ENCODE measurements at regions not wholly inside any gene's neighbourhood (a gene's known extent, or its start where the extent isn't known, plus 50 kb on each side); places are given as distances from the start of the nearest gene placed in this dataset.
"Not testable (repeated sequence)": the region's sequence is repeated elsewhere in the genome, so short reads cannot be mapped to it uniquely, and the experiment has no call there.

- DNase-seq (ENCODE audit: low read depth, low spot score) = no peak
Observed at GRCh38 chr4:66298569-66298968, 628.3 kb upstream of the EPHA5 start.

- no peak for DNase-seq (ENCODE audit: low read depth, low spot score)
Observed at GRCh38 chr4:66297703-66298102, 627.4 kb upstream of the EPHA5 start.

- DNase-seq (ENCODE audit: low read depth, low spot score) = peak; percentile 50
Observed at GRCh38 chr4:66294638-66295037, 624.3 kb upstream of the EPHA5 start.

DNA sequence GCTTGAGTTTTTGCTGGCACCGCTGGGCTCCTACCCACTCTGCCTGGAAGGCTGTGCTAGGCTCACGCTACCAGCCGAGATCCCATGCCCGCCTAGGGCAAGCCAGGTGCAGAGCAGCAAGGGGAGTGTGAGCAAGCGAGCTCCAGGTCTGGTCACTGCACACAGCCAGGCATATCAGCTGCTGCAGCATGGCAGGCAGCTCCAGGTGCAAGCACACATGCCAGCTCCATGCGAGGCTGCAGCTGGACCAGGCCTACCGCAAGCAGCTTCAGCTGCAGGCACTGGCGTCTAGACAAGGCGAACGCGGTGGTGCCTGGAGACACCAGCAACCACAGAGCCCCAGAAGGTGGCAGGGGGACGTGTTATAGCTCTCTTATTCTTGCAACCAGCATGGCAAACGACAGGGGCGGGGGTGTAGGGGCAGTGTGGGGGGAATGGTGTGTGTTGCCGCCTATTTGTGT lies 614.7 kb upstream of the EPHA5 start:
- DNase-seq (ENCODE audit: low read depth, low spot score) = no peak

- DNase-seq (ENCODE audit: low read depth, low spot score) = no peak
Observed at GRCh38 chr4:66279084-66279483, 608.8 kb upstream of the EPHA5 start.

GRCh38 chr4:66275411-66276038 lies 605.2 kb upstream of the EPHA5 start:
- peak; percentile 69 for DNase-seq (ENCODE audit: low read depth, low spot score)

- no peak for DNase-seq (ENCODE audit: low read depth, low spot score)
Observed at GRCh38 chr4:66273110-66273509, 602.8 kb upstream of the EPHA5 start.

GRCh38 chr4:66270356-66270755 lies 600.1 kb upstream of the EPHA5 start:
- DNase-seq (ENCODE audit: low read depth, low spot score) = peak; percentile 12

DNA sequence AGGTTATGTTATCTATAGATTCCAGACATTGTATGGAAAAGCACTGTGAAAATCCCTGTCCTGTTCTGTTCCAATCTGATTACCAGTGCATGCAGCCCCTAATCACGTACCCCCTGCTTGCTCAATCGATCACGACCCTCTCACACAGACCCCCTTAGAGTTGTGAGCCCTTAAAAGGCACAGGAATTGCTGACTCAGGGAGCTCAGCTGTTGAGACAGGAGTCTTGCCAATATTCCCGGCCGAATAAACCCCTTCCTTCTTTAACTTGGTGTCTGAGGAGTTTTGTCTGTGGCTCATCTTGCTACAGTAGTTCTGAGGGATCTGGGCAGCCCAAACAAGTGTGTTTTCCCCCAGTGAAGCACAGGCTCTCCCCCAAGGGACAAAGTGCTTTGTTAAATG lies 596.3 kb upstream of the EPHA5 start:
- not testable (repeated sequence) for DNase-seq (ENCODE audit: low read depth, low spot score)

DNA sequence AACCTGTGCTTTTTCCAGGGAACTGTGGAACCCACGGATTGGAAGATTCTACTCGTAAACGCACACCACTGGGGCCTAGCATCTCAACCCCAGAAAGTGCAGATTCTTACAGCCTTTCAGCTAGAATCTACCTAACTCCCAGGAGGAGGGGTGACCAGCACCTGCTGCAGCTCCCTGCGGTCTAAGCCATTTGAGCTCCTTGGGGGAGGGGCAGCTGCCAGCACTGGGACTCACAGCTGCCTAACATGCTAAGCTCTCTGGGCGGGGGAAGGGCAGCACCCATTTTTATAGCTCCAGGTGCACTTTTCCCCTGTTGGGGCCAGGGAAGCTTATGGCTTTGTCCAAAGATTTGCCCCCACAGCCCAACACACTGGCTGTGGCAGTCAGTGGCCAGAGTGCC lies 595.7 kb upstream of the EPHA5 start:
- DNase-seq (ENCODE audit: low read depth, low spot score) = no peak

DNA sequence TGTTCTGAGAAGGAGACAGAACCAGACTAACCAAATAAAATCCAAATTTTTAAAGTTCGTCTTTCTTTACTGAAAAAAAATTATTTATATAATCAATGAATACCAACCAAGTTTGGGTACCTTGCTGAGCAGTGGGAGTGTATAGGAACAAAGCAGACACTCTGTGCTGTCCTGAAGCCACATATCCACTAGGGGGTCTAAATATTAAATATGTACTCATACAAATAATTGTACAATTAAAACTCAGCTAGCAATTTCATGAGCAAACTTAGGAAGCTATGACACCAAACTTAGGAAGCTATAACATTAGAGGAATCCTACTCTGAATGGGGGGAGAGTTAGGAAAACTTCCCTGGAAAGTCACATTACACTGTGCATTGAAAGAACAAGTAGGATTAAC lies 582.0 kb upstream of the EPHA5 start:
- no peak for DNase-seq (ENCODE audit: low read depth, low spot score)

GRCh38 chr4:66246643-66247042 lies 576.4 kb upstream of the EPHA5 start:
- DNase-seq (ENCODE audit: low read depth, low spot score) = no peak

DNA sequence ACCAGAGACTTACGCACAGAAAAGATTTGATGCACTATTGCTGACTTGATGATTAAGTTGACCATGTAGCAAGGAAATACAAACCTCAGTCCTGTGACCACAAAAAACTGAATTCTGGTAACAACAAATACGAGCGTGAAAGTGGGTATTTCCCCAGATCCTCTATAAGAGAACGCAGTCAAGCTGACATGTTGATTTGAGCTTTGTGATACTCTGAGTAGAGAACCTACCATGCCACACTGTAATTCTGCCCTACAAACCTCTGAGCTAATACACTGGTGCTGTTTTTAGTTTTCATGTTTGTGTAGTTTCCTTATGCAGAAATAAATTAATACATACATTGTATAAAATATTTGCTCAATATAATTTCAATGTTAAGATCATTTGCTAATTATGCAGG lies 565.6 kb upstream of the EPHA5 start:
- DNase-seq (ENCODE audit: low read depth, low spot score) = no peak

DNA sequence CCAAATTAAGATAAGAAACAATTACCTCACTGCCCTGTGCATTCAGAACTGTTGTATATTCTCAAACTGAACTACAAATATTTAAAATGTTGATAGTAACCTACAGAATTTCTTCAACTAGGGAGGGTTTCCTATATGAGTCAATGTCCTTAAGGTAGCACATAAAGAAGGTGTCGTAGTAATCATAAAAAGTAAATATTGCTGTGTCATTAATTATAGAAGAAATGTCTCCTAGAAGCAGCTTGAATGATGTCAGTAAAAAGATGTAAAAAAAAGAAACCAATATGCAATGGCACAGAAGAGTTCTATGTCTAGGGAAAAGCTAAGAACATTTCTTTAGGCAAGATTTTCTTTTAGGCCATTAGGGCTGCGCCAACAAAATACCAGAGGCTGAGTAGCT lies 559.6 kb upstream of the EPHA5 start:
- no peak for DNase-seq (ENCODE audit: low read depth, low spot score)

DNA sequence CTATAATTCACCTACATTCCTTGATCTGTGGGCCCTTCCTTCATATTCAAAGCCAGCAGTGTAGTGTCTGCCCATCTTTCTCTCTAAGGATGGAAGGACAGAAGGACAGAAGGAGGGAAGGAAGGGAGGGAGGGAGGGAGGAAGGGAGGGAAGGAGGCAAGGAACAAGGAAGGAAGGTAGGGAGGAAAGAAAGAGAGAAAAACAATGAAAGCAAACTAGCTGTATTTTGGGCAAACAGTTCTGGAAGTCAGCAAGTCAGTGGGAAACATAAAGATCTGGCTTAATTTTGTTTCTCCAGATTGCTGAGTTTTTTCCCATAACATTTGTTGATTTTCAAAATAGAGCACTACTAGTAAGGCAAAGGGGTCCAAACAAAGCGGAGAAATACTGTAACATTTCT lies 555.2 kb upstream of the EPHA5 start:
- no peak for DNase-seq (ENCODE audit: low read depth, low spot score)

GRCh38 chr4:66223068-66223703 lies 552.9 kb upstream of the EPHA5 start:
- peak; percentile 1 for DNase-seq (ENCODE audit: low read depth, low spot score)

DNA sequence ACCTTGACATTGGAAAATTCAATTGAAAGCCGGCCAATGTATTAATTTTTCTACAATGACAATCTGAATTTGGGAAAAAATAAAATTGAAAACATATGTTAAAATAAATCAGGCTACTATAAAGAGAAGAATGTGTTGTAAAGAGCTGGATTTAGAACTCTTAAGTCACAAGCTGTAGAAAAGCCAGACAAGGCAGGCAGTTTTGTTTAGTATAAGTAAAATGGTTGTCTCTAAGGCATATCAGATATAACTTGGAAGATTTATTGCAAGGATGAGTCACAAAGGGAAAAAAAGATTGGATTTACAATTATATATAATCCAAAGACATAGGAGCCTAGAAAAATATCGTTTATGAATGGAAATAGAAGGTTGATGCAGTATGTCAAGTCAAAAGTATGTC lies 549.1 kb upstream of the EPHA5 start:
- no peak for DNase-seq (ENCODE audit: low read depth, low spot score)

- DNase-seq (ENCODE audit: low read depth, low spot score) = no peak
Observed at GRCh38 chr4:66216252-66216651, 546.0 kb upstream of the EPHA5 start.

GRCh38 chr4:66212489-66212888 lies 542.2 kb upstream of the EPHA5 start:
- no peak for DNase-seq (ENCODE audit: low read depth, low spot score)

DNA sequence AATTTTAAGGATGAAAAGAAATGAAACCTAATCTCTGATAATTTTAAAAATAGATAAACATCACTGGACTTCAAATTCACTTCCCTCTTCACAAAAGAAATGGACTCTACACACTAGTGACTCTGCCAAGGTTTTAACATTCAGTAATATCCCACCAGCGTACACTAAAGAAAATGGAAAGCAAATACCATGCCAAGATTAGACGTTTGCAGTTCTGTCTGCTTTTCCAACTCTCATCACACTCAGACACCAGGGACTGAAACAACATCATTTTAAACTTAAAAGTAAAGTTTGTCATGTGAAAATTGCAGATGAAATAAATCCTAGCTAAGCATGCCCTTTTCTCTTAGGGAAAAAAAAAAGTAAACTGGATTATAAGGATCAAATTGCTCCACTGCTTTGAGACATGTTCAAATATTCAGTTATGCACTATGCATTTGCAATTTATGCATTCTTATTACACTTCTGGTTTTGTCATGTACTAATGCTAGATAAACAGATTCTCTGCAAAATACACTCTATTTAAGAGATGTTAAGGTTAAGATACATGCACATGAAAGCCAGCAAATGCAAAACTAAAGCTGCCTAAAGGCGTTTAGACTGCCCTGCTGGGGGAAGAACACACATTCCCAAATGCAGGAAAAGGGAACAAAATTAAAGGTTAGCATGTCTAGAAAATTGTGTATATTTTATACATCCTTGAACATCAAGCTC lies 534.4 kb upstream of the EPHA5 start:
- DNase-seq (ENCODE audit: low read depth, low spot score) = no peak

DNA sequence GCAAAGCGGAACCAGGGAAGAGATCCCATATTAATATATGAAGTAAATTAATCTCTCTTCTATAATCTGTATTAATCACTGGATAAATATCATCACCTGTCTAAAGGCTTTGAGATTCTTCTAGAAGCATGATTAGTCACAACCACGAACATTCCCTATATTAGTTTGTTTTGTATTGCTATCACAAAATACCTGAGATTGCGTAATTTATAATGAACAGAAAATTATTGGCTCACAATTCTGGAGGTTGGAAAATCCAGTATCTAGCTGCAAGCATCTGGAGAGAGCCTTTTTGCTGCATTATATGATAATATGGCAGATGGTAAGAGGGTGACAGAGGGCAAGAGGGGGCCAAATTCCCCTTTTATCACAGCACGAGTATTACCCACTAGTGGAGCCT lies 532.6 kb upstream of the EPHA5 start:
- DNase-seq (ENCODE audit: low read depth, low spot score) = no peak

GRCh38 chr4:66197451-66197850 lies 527.2 kb upstream of the EPHA5 start:
- no peak for DNase-seq (ENCODE audit: low read depth, low spot score)

- DNase-seq (ENCODE audit: low read depth, low spot score) = no peak
Observed at GRCh38 chr4:66193487-66193886, 523.2 kb upstream of the EPHA5 start.
